Peyer's patch (tissue), 4 donors: ENCODE measurements at regions not wholly inside any gene's neighbourhood (a gene's known extent, or its start where the extent isn't known, plus 50 kb on each side); places are given as distances from the start of the nearest gene placed in this dataset.
"Not testable (repeated sequence)": the region's sequence is repeated elsewhere in the genome, so short reads cannot be mapped to it uniquely, and the experiment has no call there.

Source experiments
- DNase-seq, 3 donors: peaks; one replicate each; pipeline ENCODE4 v3.0.0-alpha.2; 2017 to 2019
- H3K27ac ChIP-seq, 4 donors: fragments of 200-600 bp; sonication (generic); one replicate each; pipeline ENCODE4 v1.5.1; 2016 to 2019
- H3K27me3 ChIP-seq, 2 donors: fragments of 200-600 bp; sonication (generic); one replicate each; pipeline ENCODE4 v1.5.1; 2019
- H3K36me3 ChIP-seq, 3 donors: fragments of 200-600 bp; sonication (generic); one replicate each; pipeline ENCODE4 v1.5.1; 2016 to 2019
- H3K4me1 ChIP-seq, 4 donors: fragments of 200-600 bp; sonication (generic); one replicate each; pipeline ENCODE4 v1.5.1; 2016 to 2019
- H3K4me3 ChIP-seq, 4 donors: fragments of 200-600 bp; sonication (generic); 1 replicate in 3 of 4; 2 replicates in 1 of 4; pipeline ENCODE4 v1.5.1; 2016 to 2019; ENCODE audit warnings: mild to moderate bottlenecking in 1 of 4
- H3K9me3 ChIP-seq, 4 donors: fragments of 200-600 bp; sonication (generic); one replicate each; pipeline ENCODE4 v1.5.1; 2016 to 2019; ENCODE audit warnings: mild to moderate bottlenecking in 1 of 4
- CTCF ChIP-seq, 6 experiments: fragments of 450-650 bp in 4 of 6; fragments of 200-600 bp in 2 of 6; sonication (generic) in 1 of 6; IDR thresholded peaks; one replicate each; pipeline ENCODE4 v1.5.1; 2017 to 2019; ENCODE audit warnings: antibody characterized with exemption in 6 of 6, mild to moderate bottlenecking in 3 of 6, moderate library complexity in 1 of 6
- POLR2A ChIP-seq, 2 donors: fragments of 450-650 bp; IDR thresholded peaks; one replicate each; pipeline ENCODE4 v1.5.1; 2017; ENCODE audit warnings: antibody characterized with exemption in 2 of 2, mild to moderate bottlenecking in 2 of 2, moderate library complexity in 2 of 2

GRCh38 chr3:159739969-159740368 is 248.7 kb upstream of the IL12A start:
- Histone ChIP-seq H3K27ac (no peak overlapping the region), H3K27me3 (no peaks in the 10 kb centered on the region), H3K4me3 (no peak overlapping the region), H3K4me1 (no peaks in the 10 kb centered on the region), H3K9me3 (no peaks in the 10 kb centered on the region), H3K36me3 (no peaks in the 10 kb centered on the region)
- no peak for TF ChIP-seq POLR2A (IDR thresholded peaks at IDR 0.05)
- TF ChIP-seq CTCF (IDR thresholded peaks at IDR 0.05), result no peak
- no peak for DNase-seq

- Histone ChIP-seq H3K27me3 (no peaks in the 10 kb centered on the region), H3K9me3 (no peaks in the 10 kb centered on the region), H3K4me1 (no peaks in the 10 kb centered on the region), H3K4me3 (no peak overlapping the region), H3K27ac (no peak overlapping the region), H3K36me3 (no peaks in the 10 kb centered on the region)
- no peak for TF ChIP-seq CTCF (IDR thresholded peaks at IDR 0.05)
- DNase-seq, result no peak
Measured at GRCh38 chr3:159741281-159741680, 247.4 kb upstream of the IL12A start.

GRCh38 chr3:159748425-159748824 is 240.2 kb upstream of the IL12A start:
- TF ChIP-seq POLR2A (IDR thresholded peaks at IDR 0.05), result no peak
- TF ChIP-seq CTCF (IDR thresholded peaks at IDR 0.05), result no peak
- no peaks in the 10 kb centered on the region for H3K27me3 ChIP-seq
- no peak for DNase-seq
- H3K4me3 ChIP-seq, result no peak overlapping the region
- H3K36me3 ChIP-seq, result no peaks in the 10 kb centered on the region
- H3K9me3 ChIP-seq, result no peaks in the 10 kb centered on the region
- H3K27ac ChIP-seq, result no peak overlapping the region
- no peaks in the 10 kb centered on the region for H3K4me1 ChIP-seq

- DNase-seq, result no peak
- no peaks in the 10 kb centered on the region for H3K36me3 ChIP-seq
- no peak overlapping the region for H3K27ac ChIP-seq
- no peaks in the 10 kb centered on the region for H3K27me3 ChIP-seq
- TF ChIP-seq CTCF (IDR thresholded peaks at IDR 0.05), result no peak
- no peak for TF ChIP-seq POLR2A (IDR thresholded peaks at IDR 0.05)
- no peak overlapping the region for H3K4me3 ChIP-seq
- H3K4me1 ChIP-seq, result no peaks in the 10 kb centered on the region
- H3K9me3 ChIP-seq, result no peaks in the 10 kb centered on the region
Measured at GRCh38 chr3:159749406-159749805, 239.2 kb upstream of the IL12A start.

- TF ChIP-seq CTCF (IDR thresholded peaks at IDR 0.05), result no peak
- TF ChIP-seq POLR2A (IDR thresholded peaks at IDR 0.05), result no peak
- H3K27me3 ChIP-seq, result no peaks in the 10 kb centered on the region
- no peak overlapping the region for H3K27ac ChIP-seq
- H3K4me1 ChIP-seq, result no peaks in the 10 kb centered on the region
- no peak overlapping the region for H3K4me3 ChIP-seq
- no peaks in the 10 kb centered on the region for H3K36me3 ChIP-seq
- H3K9me3 ChIP-seq, result peaks cover 0 to 4% (median 0%) of the 10 kb centered on the region in 4 donors
- DNase-seq, result no peak
Measured at GRCh38 chr3:159751146-159751545, 237.5 kb upstream of the IL12A start.

GRCh38 chr3:159751752-159752151 is 236.9 kb upstream of the IL12A start:
- Histone ChIP-seq H3K36me3 (no peaks in the 10 kb centered on the region), H3K4me3 (no peak overlapping the region), H3K4me1 (no peaks in the 10 kb centered on the region), H3K27ac (no peak overlapping the region), H3K9me3 (peaks cover 0 to 6% (median 0%) of the 10 kb centered on the region in 4 donors), H3K27me3 (no peaks in the 10 kb centered on the region)
- no peak for TF ChIP-seq CTCF (IDR thresholded peaks at IDR 0.05)
- no peak for TF ChIP-seq POLR2A (IDR thresholded peaks at IDR 0.05)
- no peak for DNase-seq

- not testable (repeated sequence) for H3K4me1 ChIP-seq, H3K36me3 ChIP-seq, H3K9me3 ChIP-seq, H3K27ac ChIP-seq, H3K27me3 ChIP-seq, H3K4me3 ChIP-seq, DNase-seq
Measured at GRCh38 chr3:159756279-159757207, 232.1 kb upstream of the IL12A start.
